Myocyte (in vitro differentiated cells): ENCODE measurements at regions not wholly inside any gene's neighbourhood (a gene's known extent, or its start where the extent isn't known, plus 50 kb on each side); places are given as distances from the start of the nearest gene placed in this dataset.
"Not testable (repeated sequence)": the region's sequence is repeated elsewhere in the genome, so short reads cannot be mapped to it uniquely, and the experiment has no call there.

Source experiments
- DNase-seq: peaks from one replicate; pipeline ENCODE4 v3.0.0-alpha.2; 2012; ENCODE audit warnings: low read depth

DNA sequence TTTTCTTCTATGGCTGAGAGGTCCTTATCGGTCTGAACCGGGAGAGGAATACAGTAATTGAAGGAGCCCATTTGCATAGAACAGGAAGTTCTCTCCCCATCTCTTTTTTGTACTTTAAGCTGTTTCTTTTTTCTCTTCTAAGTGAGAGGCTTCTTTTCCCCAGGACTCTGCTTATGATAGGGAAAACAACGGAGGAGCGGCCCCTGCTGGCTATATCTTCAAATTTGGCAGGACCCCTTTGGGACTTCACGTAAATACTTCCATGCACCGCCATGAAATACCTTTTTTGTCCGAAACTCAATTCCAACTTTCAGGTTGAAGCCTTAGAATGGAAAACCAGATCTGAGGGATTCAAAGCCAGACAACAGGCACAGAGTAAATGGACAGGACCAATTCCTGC lies 1153.0 kb upstream of the INTU start:
- no peak for DNase-seq

DNA sequence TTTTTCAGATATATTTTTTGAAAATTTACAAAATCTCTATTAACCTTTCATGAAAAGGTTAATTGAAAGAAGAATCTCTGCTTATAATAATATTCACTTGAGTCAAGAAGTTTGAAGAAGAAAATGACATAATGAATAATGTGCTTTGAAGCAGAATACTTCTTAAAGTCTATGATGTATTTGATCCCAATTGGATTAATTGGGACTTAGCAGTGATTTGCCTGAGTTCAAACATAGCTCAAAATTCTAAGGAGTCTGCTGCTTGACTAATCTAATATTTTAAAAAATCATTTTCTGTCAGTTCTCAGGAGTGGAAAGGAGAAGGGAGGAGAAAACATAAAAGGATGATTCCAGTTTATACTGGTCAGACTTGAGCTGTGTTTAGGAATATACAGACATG lies 1150.4 kb upstream of the INTU start:
- no peak for DNase-seq

DNA sequence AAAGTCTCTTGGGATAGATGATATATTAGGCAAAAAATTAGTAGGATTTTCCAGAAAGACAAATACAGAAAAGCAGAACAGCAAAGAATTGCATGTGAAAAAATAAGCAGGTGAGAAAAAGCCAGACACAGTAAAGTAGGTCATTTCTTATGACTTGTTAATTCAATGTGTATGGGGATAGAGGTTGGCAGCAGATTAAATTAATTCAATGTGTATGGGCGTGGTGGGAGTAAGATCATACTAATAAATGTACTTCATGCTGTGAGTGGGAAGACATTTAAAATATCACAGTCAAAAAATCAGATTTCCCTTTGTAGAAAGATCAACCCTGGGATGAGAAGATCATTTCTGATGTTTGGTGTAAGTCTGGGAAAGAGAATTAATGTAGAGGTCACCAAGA lies 1146.4 kb upstream of the INTU start:
- no peak for DNase-seq

DNA sequence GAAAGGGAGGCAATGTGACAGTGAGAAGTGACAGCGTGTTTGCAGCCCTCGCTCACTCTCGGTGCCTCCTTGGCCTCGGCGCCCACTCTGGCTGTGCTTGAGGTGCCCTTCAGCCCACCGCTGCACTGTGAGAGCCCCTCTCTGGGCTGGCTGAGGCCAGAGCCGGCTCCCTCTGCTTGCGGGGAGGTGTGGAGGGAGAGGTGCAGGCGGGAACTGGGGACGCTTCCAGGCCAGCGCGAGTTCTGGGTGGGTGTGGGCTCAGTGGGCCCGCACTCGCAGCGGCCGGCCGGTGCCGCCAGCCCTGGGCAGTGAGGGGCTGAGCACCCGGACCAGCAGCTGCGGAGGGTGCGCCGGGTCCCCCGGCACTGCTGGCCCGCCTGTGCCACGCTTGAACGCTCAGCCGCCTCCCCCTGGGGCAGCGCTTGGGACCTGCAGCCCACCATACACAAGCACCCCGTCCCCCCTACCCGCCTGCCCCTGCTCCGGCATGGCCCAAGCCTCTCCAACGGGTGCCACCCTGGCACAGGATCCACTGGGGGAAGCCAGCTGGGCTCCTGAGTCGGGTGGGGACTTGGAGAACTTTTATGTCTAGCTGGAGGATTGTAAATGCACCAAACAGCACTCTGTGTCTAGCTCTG lies 1142.8 kb upstream of the INTU start:
- DNase-seq: no peak

- DNase-seq: peak; percentile 10
These were observed 1137.5 kb upstream of the INTU start for GRCh38 chr4:126495163-126495752.

DNA sequence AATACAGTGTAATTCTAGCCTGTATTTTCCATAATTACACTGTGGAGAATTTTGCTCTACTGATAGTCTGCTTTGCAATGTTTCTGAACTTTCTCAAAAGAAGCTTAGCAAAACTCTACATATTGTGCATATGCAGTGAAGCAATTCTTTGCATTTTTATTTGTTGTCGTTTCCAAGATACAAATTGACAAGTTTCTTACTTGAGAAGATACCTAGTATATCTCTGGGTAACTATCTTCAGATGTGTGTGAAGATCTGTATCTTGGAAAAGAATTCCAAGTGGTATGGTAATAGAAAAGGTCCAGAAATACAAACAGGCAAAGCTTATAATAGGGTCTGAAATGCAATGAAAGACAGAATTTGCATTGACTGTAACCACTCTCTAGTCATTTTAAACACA lies 1119.8 kb upstream of the INTU start:
- DNase-seq: no peak

- no peak for DNase-seq
These were observed 1119.2 kb upstream of the INTU start for GRCh38 chr4:126513596-126513995.

DNA sequence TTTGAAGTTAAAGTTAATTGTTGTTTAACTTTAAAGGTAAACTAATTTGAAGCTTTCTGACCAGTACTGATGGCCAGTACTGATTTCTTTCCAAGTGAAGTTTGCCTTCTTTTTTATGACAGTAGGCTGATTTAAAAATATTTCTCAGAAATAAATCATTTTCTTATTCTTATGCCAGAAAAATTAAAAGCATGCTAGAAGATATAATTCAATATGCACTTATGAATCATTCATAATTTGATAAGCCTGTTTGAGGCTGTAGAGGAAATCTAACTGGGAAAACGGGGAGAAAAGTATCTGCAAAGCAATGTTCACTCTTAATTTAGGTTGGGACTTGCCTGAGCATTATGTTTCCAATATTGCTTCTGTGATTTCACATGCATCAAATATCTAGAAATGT lies 1112.0 kb upstream of the INTU start:
- DNase-seq: no peak

- not testable (repeated sequence) for DNase-seq
These were observed 1107.4 kb upstream of the INTU start for GRCh38 chr4:126525400-126525799.

DNA sequence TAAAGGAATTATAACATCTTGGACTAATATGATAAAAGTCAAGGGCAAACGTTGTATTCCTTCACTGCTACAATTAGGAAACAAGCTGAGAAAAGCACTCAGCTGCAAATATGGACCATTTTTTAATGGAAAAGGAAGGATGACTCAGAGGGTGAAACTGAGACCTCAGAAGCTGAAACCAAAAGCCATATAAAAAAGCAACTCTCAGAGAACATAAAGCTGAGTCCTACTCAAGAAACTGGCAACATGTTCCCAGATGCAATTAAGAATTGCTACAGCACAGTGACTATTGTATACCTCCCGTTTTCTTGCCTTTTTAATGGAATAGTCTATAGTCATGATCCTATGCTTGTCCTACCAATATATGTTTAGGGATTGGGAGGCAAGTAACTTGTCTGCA lies 1106.4 kb upstream of the INTU start:
- no peak for DNase-seq

- DNase-seq: no peak
These were observed 1102.8 kb upstream of the INTU start for GRCh38 chr4:126529997-126530396.

- peak; percentile 7 for DNase-seq
These were observed 1101.7 kb upstream of the INTU start for GRCh38 chr4:126530996-126531585.

GRCh38 chr4:126532527-126532926 lies 1100.2 kb upstream of the INTU start:
- DNase-seq: no peak

GRCh38 chr4:126533146-126533805 lies 1099.5 kb upstream of the INTU start:
- DNase-seq: peak; percentile 34

- DNase-seq: no peak
These were observed 1093.0 kb upstream of the INTU start for GRCh38 chr4:126539771-126540170.

- DNase-seq: peak; percentile 62
These were observed 1090.9 kb upstream of the INTU start for GRCh38 chr4:126541820-126542219.

DNA sequence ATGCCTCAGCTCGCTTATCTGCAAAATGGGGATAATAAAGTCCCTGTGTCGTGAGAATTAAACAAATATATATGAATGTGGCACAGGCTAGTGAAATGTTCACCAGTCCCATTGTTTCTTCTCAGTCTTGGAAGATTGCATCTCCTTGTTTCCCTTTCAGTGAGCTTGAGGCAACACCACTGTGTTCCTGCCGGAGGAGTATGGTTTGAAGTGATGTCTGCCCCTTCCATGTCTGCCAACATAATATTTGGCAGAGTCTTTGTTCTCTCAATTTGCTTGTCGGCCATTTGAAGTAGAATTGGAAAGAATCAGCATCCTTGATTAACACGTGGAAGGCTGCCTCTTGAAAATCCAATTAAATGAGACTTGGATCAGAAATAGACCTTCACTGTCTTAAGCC lies 1088.5 kb upstream of the INTU start:
- no peak for DNase-seq

- not testable (repeated sequence) for DNase-seq
These were observed 1086.6 kb upstream of the INTU start for GRCh38 chr4:126546197-126546596.

DNA sequence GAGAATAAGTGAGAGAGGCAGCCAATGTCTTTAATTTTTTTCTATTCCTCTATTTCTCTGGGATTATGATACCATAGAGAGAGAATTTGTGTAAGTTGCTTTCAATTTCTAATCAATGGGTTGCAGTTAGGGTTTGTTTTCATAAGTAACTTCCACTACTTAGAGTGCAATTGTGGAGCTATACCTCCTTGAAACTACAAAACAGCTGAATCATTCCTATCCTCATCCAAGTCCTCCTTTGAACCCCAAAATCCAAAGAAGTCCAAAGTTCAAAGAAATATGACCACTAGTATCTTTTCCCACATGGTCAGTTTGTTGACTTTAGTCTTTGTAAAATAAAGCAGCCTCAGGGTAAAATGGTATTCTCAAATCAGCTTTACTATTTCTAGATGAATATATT lies 1085.4 kb upstream of the INTU start:
- DNase-seq: no peak

- no peak for DNase-seq
These were observed 1083.9 kb upstream of the INTU start for GRCh38 chr4:126548890-126549289.

DNA sequence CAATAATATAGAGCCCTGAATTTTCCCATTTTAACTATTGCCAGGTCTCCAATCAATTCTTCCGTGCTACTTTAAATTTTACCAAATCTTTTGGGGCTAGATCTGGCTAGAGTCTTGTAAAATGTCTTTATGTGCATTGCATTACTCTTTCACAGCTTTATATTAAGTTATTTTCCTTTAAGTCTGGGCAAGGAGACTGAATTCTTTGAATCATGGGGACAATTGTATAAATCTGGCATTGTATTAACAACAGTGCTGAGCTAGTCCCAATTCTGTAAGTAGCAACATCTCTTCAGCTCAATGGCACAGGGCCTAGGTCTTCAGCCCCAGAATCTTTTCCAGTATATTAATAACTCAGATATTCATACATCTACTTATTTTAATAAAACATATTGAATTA lies 1080.4 kb upstream of the INTU start:
- DNase-seq: no peak

DNA sequence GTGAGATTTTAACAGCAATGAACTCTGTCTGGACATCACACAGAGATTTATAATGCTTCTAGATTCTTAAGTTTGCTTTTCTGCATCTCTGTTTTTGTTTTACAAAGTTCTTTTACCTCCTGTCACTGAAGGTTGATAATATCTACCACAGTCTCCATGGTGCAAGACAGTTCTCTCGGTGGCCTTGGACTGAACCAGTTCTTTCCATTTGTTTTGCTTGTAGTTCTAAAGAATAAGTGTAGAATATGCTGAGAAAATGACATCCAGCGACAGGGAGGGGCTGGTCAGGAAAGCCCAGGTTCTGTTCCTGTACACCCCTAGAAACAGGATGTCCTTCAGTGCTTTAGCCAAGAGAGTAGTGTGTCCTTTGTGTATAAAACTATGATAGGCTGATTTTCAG lies 1079.5 kb upstream of the INTU start:
- DNase-seq: no peak

- DNase-seq: no peak
These were observed 1074.2 kb upstream of the INTU start for GRCh38 chr4:126558596-126558995.
